ENCODE measurements at regions not wholly inside any gene's neighbourhood (a gene's known extent, or its start where the extent isn't known, plus 50 kb on each side); places are given as distances from the start of the nearest gene placed in this dataset.

DNA sequence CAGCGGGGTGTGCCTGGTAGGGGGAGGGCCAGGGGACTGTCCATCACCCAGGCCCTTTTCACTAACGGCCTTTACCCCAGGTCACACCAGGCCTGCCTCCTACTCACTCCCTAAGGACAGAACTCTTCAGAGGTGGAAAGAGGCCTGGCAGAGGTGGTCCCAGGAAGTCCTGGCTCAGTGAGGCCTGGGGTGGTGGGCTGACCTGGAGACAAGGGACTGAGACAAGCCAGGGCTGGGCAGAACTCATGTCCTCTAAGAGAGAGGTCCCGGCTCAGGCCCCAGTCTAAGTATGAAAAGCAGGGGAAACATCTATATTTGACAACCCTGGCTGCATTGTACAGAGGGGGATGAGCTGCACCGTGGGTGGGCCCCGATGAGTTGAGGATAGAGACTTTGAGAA, 65.9 kb upstream of the TEX51 start:
- no peak overlapping the region for H3K4me3 ChIP-seq (replicated peaks; ENCODE audit: insufficient read depth, low read length)
- TF ChIP-seq SPI1 (IDR thresholded peaks at IDR 0.05; ENCODE audit: borderline replicate concordance, low read depth) (no peak), GABPA (IDR thresholded peaks at IDR 0.05; ENCODE audit: low read depth) (no peak), POLR2AphosphoS5 (IDR thresholded peaks at IDR 0.05; ENCODE audit: low read depth) (no peak)
- TF ChIP-seq, protein P1, sequence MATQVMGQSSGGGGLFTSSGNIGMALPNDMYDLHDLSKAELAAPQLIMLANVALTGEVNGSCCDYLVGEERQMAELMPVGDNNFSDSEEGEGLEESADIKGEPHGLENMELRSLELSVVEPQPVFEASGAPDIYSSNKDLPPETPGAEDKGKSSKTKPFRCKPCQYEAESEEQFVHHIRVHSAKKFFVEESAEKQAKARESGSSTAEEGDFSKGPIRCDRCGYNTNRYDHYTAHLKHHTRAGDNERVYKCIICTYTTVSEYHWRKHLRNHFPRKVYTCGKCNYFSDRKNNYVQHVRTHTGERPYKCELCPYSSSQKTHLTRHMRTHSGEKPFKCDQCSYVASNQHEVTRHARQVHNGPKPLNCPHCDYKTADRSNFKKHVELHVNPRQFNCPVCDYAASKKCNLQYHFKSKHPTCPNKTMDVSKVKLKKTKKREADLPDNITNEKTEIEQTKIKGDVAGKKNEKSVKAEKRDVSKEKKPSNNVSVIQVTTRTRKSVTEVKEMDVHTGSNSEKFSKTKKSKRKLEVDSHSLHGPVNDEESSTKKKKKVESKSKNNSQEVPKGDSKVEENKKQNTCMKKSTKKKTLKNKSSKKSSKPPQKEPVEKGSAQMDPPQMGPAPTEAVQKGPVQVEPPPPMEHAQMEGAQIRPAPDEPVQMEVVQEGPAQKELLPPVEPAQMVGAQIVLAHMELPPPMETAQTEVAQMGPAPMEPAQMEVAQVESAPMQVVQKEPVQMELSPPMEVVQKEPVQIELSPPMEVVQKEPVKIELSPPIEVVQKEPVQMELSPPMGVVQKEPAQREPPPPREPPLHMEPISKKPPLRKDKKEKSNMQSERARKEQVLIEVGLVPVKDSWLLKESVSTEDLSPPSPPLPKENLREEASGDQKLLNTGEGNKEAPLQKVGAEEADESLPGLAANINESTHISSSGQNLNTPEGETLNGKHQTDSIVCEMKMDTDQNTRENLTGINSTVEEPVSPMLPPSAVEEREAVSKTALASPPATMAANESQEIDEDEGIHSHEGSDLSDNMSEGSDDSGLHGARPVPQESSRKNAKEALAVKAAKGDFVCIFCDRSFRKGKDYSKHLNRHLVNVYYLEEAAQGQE (IDR thresholded peaks at IDR 0.05; ENCODE audit: insufficient replicate concordance, low read depth), result no peak
- TF ChIP-seq, protein P2, sequence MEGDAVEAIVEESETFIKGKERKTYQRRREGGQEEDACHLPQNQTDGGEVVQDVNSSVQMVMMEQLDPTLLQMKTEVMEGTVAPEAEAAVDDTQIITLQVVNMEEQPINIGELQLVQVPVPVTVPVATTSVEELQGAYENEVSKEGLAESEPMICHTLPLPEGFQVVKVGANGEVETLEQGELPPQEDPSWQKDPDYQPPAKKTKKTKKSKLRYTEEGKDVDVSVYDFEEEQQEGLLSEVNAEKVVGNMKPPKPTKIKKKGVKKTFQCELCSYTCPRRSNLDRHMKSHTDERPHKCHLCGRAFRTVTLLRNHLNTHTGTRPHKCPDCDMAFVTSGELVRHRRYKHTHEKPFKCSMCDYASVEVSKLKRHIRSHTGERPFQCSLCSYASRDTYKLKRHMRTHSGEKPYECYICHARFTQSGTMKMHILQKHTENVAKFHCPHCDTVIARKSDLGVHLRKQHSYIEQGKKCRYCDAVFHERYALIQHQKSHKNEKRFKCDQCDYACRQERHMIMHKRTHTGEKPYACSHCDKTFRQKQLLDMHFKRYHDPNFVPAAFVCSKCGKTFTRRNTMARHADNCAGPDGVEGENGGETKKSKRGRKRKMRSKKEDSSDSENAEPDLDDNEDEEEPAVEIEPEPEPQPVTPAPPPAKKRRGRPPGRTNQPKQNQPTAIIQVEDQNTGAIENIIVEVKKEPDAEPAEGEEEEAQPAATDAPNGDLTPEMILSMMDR (IDR thresholded peaks at IDR 0.05; ENCODE audit: insufficient read depth, low read length), result no peak
- no peak for DNase-seq (ENCODE audit: low read depth in 1 of 2, low spot score in 1 of 2)

DNA sequence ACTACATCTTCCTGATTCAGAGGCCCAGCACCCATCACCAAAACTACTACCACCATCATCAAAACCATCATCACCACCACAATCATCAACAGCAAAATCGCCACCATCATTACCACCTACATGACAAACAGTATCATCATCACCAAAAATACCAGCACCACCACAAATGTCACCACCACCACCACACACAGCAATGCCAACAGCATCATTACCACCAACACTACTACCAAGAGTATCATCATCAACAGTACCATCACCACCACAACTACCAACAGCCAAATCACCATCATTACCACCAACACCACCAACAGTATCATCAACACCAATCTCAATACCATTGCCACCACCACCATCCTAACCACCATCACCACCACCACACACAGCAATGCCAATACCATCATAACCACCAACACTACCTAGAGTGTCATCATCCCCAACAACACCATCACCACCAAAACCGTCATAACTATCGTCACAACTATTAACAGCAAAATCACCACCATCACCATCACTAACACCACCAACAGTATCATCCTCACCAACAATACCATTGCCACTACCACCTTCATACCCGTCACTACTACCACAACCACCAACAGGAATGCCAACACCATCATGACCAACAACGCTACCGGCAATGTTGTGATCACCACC, 64.6 kb upstream of the TEX51 start:
- no peaks in the 10 kb centered on the region for H3K27me3 ChIP-seq (ENCODE audit: insufficient read depth, poor library complexity, severe bottlenecking)
- no peak for DNase-seq (ENCODE audit: low read depth in 1 of 2, low spot score in 1 of 2)
- TF ChIP-seq SPI1 (IDR thresholded peaks at IDR 0.05; ENCODE audit: borderline replicate concordance, low read depth) (no peak), POLR2AphosphoS5 (IDR thresholded peaks at IDR 0.05; ENCODE audit: low read depth) (no peak), GABPA (IDR thresholded peaks at IDR 0.05; ENCODE audit: low read depth) (no peak)
- TF ChIP-seq, protein P2 (IDR thresholded peaks at IDR 0.05; ENCODE audit: insufficient read depth, low read length), result no peak
- TF ChIP-seq, protein P1 (IDR thresholded peaks at IDR 0.05; ENCODE audit: insufficient replicate concordance, low read depth), result no peak
- H3K27ac ChIP-seq (replicated peaks), result no peak overlapping the region
- H3K4me3 ChIP-seq (replicated peaks; ENCODE audit: insufficient read depth, low read length), result no peak overlapping the region

More for the DNA sequence above, 65.9 kb upstream of the TEX51 start:
- H3K27me3 ChIP-seq (ENCODE audit: insufficient read depth, poor library complexity, severe bottlenecking), result no peaks in the 10 kb centered on the region
- no peak overlapping the region for H3K27ac ChIP-seq (replicated peaks)

DNA sequence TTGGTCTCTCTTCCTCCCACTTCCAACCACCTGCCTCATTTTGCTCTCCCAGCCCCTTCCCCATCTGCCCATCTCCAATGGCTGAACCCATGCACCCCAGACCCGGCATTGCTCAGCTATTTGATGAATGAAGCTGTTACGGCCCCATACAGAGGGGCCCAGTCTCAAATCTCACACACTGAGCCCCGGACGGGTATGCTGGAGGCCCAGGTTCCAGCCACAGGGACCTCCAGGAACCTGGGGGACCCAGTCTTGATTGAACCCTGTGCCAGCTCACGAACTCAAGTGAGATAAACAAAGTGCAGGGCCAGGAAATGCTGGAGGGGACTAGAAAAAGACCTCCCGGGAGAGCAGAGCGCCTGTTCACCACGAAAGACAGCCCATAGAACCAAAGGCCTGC, 63.4 kb upstream of the TEX51 start:
- TF ChIP-seq SPI1 (IDR thresholded peaks at IDR 0.05; ENCODE audit: borderline replicate concordance, low read depth) (no peak), GABPA (IDR thresholded peaks at IDR 0.05; ENCODE audit: low read depth) (no peak), POLR2AphosphoS5 (IDR thresholded peaks at IDR 0.05; ENCODE audit: low read depth) (no peak)
- TF ChIP-seq, protein P1 (IDR thresholded peaks at IDR 0.05; ENCODE audit: insufficient replicate concordance, low read depth), result no peak
- TF ChIP-seq, protein P2 (IDR thresholded peaks at IDR 0.05; ENCODE audit: insufficient read depth, low read length), result no peak
- DNase-seq (ENCODE audit: low read depth in 1 of 2, low spot score in 1 of 2), result no peak
- Histone ChIP-seq H3K27me3 (ENCODE audit: insufficient read depth, poor library complexity, severe bottlenecking) (no peaks in the 10 kb centered on the region), H3K27ac (replicated peaks) (no peak overlapping the region), H3K4me3 (replicated peaks; ENCODE audit: insufficient read depth, low read length) (no peak overlapping the region)
